ENCODE measurements at regions not wholly inside any gene's neighbourhood (a gene's known extent, or its start where the extent isn't known, plus 50 kb on each side); places are given as distances from the start of the nearest gene placed in this dataset.

- no peak for DNase-seq
Observed at GRCh38 chr13:99634672-99635071, 133.4 kb downstream of the TM9SF2 start.

- no peak for DNase-seq
Observed at GRCh38 chr13:99630269-99630898, 129.1 kb downstream of the TM9SF2 start.

GRCh38 chr13:99629641-99630040 lies 128.4 kb downstream of the TM9SF2 start:
- DNase-seq: no peak

GRCh38 chr13:99628442-99628841 lies 127.2 kb downstream of the TM9SF2 start:
- DNase-seq: no peak

- DNase-seq: no peak
Observed at GRCh38 chr13:99626461-99627082, 125.3 kb downstream of the TM9SF2 start.

- no peak for DNase-seq
Observed at GRCh38 chr13:99624936-99625540, 123.8 kb downstream of the TM9SF2 start.

GRCh38 chr13:99620806-99621205 lies 119.5 kb downstream of the TM9SF2 start:
- no peak for DNase-seq

GRCh38 chr13:99619207-99619606 lies 117.9 kb downstream of the TM9SF2 start:
- no peak for DNase-seq

GRCh38 chr13:99617474-99618255 lies 116.4 kb downstream of the TM9SF2 start:
- no peak for DNase-seq

GRCh38 chr13:99614465-99614885 lies 113.2 kb downstream of the TM9SF2 start:
- no peak for DNase-seq

Measured in T-helper 9 cell (primary cell).